ENCODE measurements at regions not wholly inside any gene's neighbourhood (a gene's known extent, or its start where the extent isn't known, plus 50 kb on each side); places are given as distances from the start of the nearest gene placed in this dataset.

DNA sequence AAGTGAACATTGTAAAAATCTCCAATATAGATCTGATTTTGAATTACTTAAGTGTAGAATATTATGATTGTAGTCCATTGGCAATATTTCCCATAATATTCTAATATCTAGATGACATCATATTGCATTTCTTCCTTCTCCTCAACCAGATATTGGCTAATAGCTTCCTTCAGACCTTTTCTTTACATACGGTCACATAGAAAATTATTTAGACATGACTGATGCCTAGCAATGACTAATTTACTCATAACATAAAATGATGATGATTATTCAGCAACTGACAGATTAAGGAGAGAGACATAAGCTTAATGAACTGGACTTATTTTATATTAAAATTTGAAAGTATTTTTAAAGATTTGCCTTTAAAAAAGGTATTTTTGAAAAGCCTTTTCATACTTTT, 1287.6 kb downstream of the STIM2 start:
- WGBS (ENCODE audit: missing lambda C conversion rate), result 68% methylated on average over 1 of the region's 1 CpG

DNA sequence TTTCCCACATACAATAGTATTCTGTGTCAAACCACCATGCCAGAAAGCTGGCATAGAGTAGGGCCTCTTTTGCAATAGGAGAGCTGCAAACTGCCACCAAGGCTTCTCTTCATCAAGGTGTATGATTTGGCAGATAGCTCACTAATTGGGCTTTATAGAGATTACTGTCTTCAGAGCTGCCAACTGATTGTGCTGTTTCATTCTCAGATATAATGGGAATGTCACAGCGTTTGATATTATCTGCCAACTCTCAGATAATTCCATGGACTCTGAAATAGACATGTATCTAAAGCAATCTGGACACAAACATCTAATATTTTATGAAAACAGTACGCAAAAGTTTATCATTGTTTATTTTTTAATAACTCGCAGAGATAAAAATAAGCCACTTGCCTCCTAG, 1289.1 kb downstream of the STIM2 start:
- DNase-seq (ENCODE audit: low read depth in 1 of 2, low spot score in 1 of 2) (no peak), FAIRE-seq (no peak), ATAC-seq (no peak)
- 85% methylated on average over 3 of the region's 3 CpGs for WGBS (ENCODE audit: missing lambda C conversion rate)
- ChIA-PET CTCF (no interaction called here), POLR2A (no interaction called here)
- H3K9me3 ChIP-seq, result no peaks in the 10 kb centered on the region
- no peaks in the 10 kb centered on the region for H3K4me1 ChIP-seq
- no peak for TF ChIP-seq JUNB (IDR thresholded peaks at IDR 0.05)
- TF ChIP-seq GATA3 (IDR thresholded peaks at IDR 0.05; ENCODE audit: borderline replicate concordance), result no peak
- no peak for TF ChIP-seq EP300 (IDR thresholded peaks at IDR 0.05)
- no peak for TF ChIP-seq MYC (IDR thresholded peaks at IDR 0.05; ENCODE audit: borderline replicate concordance, low read length)
- TF ChIP-seq HOXA7 (CRISPR knock-in tag; IDR thresholded peaks at IDR 0.05), result no peak
- no peak for TF ChIP-seq KDM1A (IDR thresholded peaks at IDR 0.05; ENCODE audit: low read depth)
- no peak for TF ChIP-seq RFX5 (IDR thresholded peaks at IDR 0.05)
- H3K27ac ChIP-seq, result no peak overlapping the region
- H3K4me3 ChIP-seq, result no peak overlapping the region
- no peak overlapping the region for H3K4me2 ChIP-seq

More for the DNA sequence above, 1287.6 kb downstream of the STIM2 start:
- no peak for FAIRE-seq
- ChIA-PET CTCF (no interaction called here), POLR2A (no interaction called here)
- no peak overlapping the region for H3K27ac ChIP-seq
- TF ChIP-seq, protein P1, sequence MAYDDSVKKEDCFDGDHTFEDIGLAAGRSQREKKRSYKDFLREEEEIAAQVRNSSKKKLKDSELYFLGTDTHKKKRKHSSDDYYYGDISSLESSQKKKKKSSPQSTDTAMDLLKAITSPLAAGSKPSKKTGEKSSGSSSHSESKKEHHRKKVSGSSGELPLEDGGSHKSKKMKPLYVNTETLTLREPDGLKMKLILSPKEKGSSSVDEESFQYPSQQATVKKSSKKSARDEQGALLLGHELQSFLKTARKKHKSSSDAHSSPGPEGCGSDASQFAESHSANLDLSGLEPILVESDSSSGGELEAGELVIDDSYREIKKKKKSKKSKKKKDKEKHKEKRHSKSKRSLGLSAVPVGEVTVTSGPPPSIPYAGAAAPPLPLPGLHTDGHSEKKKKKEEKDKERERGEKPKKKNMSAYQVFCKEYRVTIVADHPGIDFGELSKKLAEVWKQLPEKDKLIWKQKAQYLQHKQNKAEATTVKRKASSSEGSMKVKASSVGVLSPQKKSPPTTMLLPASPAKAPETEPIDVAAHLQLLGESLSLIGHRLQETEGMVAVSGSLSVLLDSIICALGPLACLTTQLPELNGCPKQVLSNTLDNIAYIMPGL (CRISPR knock-in tag; IDR thresholded peaks at IDR 0.05; ENCODE audit: borderline replicate concordance), result no peak
- no peak for TF ChIP-seq SREBF2 (IDR thresholded peaks at IDR 0.05)
- no peak for TF ChIP-seq HOXB13 (CRISPR knock-in tag; IDR thresholded peaks at IDR 0.05; ENCODE audit: low read depth)
- no peak for TF ChIP-seq HOXB5 (CRISPR knock-in tag; IDR thresholded peaks at IDR 0.05)
- TF ChIP-seq KDM1A (IDR thresholded peaks at IDR 0.05; ENCODE audit: low read depth), result no peak
- no peak for TF ChIP-seq ESRRA (IDR thresholded peaks at IDR 0.05; ENCODE audit: borderline replicate concordance, low read length)
- no peak for TF ChIP-seq TFCP2L1 (CRISPR knock-in tag; IDR thresholded peaks at IDR 0.05)
- no peak for TF ChIP-seq FOSL2 (IDR thresholded peaks at IDR 0.05)
- no peak for TF ChIP-seq FOSL2 (CRISPR knock-in tag; IDR thresholded peaks at IDR 0.05)
- TF ChIP-seq CEBPB (IDR thresholded peaks at IDR 0.05), result no peak
- TF ChIP-seq SMC3 (IDR thresholded peaks at IDR 0.05), result no peak
- no peak for TF ChIP-seq MAFK (IDR thresholded peaks at IDR 0.05; ENCODE audit: partially characterized antibody)
- no peaks in the 10 kb centered on the region for H3K4me1 ChIP-seq
- H3K4me3 ChIP-seq, result no peak overlapping the region
- no peak overlapping the region for H3K4me2 ChIP-seq
- ATAC-seq, result no peak
- no peaks in the 10 kb centered on the region for H3K9me3 ChIP-seq
- DNase-seq (ENCODE audit: low read depth in 1 of 2, low spot score in 1 of 2), result no peak

DNA sequence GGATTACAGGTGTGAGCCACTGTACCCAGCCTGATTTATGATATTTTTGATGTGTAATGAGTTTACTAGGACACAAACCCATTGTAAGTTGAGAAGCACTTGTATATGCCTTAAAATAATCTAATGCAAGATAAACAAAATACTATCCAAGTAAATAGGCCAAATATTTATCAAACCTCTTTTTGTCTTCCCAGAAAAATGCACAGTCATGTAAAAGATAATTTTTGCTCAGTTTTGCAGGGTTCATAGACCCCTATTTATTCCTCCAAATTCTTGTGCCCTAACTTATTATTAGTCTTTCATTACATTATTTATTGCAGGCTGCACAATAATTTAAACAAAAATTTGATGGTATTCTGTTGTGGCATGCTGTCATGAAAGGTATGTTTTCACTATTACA, 1290.7 kb downstream of the STIM2 start:
- H3K9me3 ChIP-seq, result no peaks in the 10 kb centered on the region
- DNase-seq (ENCODE audit: low read depth in 1 of 2, low spot score in 1 of 2), result no peak
- ATAC-seq, result no peak
- ChIA-PET CTCF (no interaction called here), POLR2A (no interaction called here)
- no peak for FAIRE-seq
- no peak overlapping the region for H3K27ac ChIP-seq
- TF ChIP-seq NFE2L2 (conservative IDR thresholded peaks at IDR 0.05; ENCODE audit: low read length), result peak; percentile 42; the same call in 1 of the 2 replicates
- TF ChIP-seq TP53 (CRISPR knock-in tag; IDR thresholded peaks at IDR 0.05), result no peak
- TF ChIP-seq MAFK (IDR thresholded peaks at IDR 0.05; ENCODE audit: partially characterized antibody), result peak; percentile 51
- no peaks in the 10 kb centered on the region for H3K4me1 ChIP-seq
- H3K4me3 ChIP-seq, result no peak overlapping the region
- no peak overlapping the region for H3K4me2 ChIP-seq

DNA sequence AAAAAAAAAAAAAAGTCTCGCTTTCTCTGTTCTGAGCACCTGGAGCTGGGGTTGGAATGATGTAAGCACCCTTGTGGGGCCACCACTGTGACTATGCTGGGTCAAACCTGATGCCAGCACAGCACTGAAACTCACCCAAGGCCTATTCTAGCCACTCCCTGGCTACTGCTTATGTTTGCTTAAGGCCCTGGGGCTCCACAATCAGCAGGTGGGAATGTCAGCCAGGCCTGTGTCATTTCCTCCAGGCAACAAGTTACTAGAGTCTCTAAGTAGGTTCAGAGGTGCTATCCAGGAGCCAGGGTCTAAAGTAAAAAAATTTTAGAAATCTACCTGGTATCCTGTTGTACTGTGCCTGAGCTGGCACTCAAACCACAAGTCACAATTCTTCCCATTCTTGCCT, 1306.8 kb downstream of the STIM2 start:
- no peak overlapping the region for H3K4me3 ChIP-seq
- 0 out of 3 replicates have a peak, but pooled peaks cover 3% of the 10 kb centered on the region for H3K4me1 ChIP-seq
- ChIA-PET POLR2A (no interaction called here), CTCF (no interaction called here)
- DNase-seq (ENCODE audit: low read depth in 1 of 2, low spot score in 1 of 2) (peak in 1 of 2 experiments; percentile 11), FAIRE-seq (no peak), ATAC-seq (no peak)
- H3K4me2 ChIP-seq, result peak overlapping the region; percentile 25; the same call in 2 of the 3 replicates
- TF ChIP-seq TP53 (CRISPR knock-in tag; IDR thresholded peaks at IDR 0.05) (no peak), MAZ (IDR thresholded peaks at IDR 0.05; ENCODE audit: borderline replicate concordance, low read depth, low read length) (no peak), ZNF302 (CRISPR knock-in tag; IDR thresholded peaks at IDR 0.05) (no peak), RAD21 (conservative IDR thresholded peaks at IDR 0.05 in 1 of 2, IDR thresholded peaks at IDR 0.05 in 1 of 2) (no peak), CBX2 (IDR thresholded peaks at IDR 0.05; ENCODE audit: borderline replicate concordance, low read depth) (no peak), CHD4 (IDR thresholded peaks at IDR 0.05; ENCODE audit: borderline replicate concordance) (no peak), KDM5A (IDR thresholded peaks at IDR 0.05) (no peak), RCOR1 (IDR thresholded peaks at IDR 0.05; ENCODE audit: low read depth, low read length) (no peak), EHMT2 (IDR thresholded peaks at IDR 0.05; ENCODE audit: low read depth) (no peak), GATA3 (IDR thresholded peaks at IDR 0.05; ENCODE audit: borderline replicate concordance) (no peak), MYC (IDR thresholded peaks at IDR 0.05; ENCODE audit: borderline replicate concordance, low read length) (no peak), SREBF2 (IDR thresholded peaks at IDR 0.05) (no peak), MAFK (IDR thresholded peaks at IDR 0.05; ENCODE audit: partially characterized antibody) (no peak), EHF (CRISPR knock-in tag; IDR thresholded peaks at IDR 0.05) (no peak)
- WGBS (ENCODE audit: missing lambda C conversion rate), result 67% methylated on average over 1 of the region's 1 CpG
- no peaks in the 10 kb centered on the region for H3K9me3 ChIP-seq
- H3K27ac ChIP-seq, result peak overlapping the region in 1 of 2 experiments; percentile 46; a peak in 1 of 6 replicates
